ENCODE measurements at regions not wholly inside any gene's neighbourhood (a gene's known extent, or its start where the extent isn't known, plus 50 kb on each side); places are given as distances from the start of the nearest gene placed in this dataset.

- no peak for DNase-seq (ENCODE audit: low read depth in 1 of 2, low spot score in 1 of 2)
Observed at GRCh38 chr20:51269671-51270070, 246.8 kb upstream of the KCNG1 start.

- DNase-seq (ENCODE audit: low read depth in 1 of 2, low spot score in 1 of 2), result no peak
Observed at GRCh38 chr20:51267679-51268078, 244.8 kb upstream of the KCNG1 start.

GRCh38 chr20:51266353-51266752 is 243.4 kb upstream of the KCNG1 start:
- no peak for DNase-seq (ENCODE audit: low read depth in 1 of 2, low spot score in 1 of 2)

GRCh38 chr20:51265361-51265760 is 242.5 kb upstream of the KCNG1 start:
- DNase-seq (ENCODE audit: low read depth in 1 of 2, low spot score in 1 of 2), result no peak

- no peak for DNase-seq (ENCODE audit: low read depth in 1 of 2, low spot score in 1 of 2)
Observed at GRCh38 chr20:51262240-51262639, 239.3 kb upstream of the KCNG1 start.

GRCh38 chr20:51259455-51259854 is 236.5 kb upstream of the KCNG1 start:
- no peak for DNase-seq (ENCODE audit: low read depth in 1 of 2, low spot score in 1 of 2)

- no peak for DNase-seq (ENCODE audit: low read depth in 1 of 2, low spot score in 1 of 2)
Observed at GRCh38 chr20:51258582-51259165, 235.8 kb upstream of the KCNG1 start.

- no peak for DNase-seq (ENCODE audit: low read depth in 1 of 2, low spot score in 1 of 2)
Observed at GRCh38 chr20:51255417-51255816, 232.5 kb upstream of the KCNG1 start.

- no peak for DNase-seq (ENCODE audit: low read depth in 1 of 2, low spot score in 1 of 2)
Observed at GRCh38 chr20:51253280-51253679, 230.4 kb upstream of the KCNG1 start.

- no peak for DNase-seq (ENCODE audit: low read depth in 1 of 2, low spot score in 1 of 2)
Observed at GRCh38 chr20:51249781-51250180, 226.9 kb upstream of the KCNG1 start.

- no peak for DNase-seq (ENCODE audit: low read depth in 1 of 2, low spot score in 1 of 2)
Observed at GRCh38 chr20:51249215-51249614, 226.3 kb upstream of the KCNG1 start.

GRCh38 chr20:51244466-51244865 is 221.6 kb upstream of the KCNG1 start:
- DNase-seq (ENCODE audit: low read depth in 1 of 2, low spot score in 1 of 2), result no peak

- no peak for DNase-seq (ENCODE audit: low read depth in 1 of 2, low spot score in 1 of 2)
Observed at GRCh38 chr20:51238675-51239305, 215.9 kb upstream of the KCNG1 start.

- no peak for DNase-seq (ENCODE audit: low read depth in 1 of 2, low spot score in 1 of 2)
Observed at GRCh38 chr20:51237791-51238190, 214.9 kb upstream of the KCNG1 start.

GRCh38 chr20:51237278-51237677 is 214.4 kb upstream of the KCNG1 start:
- no peak for DNase-seq (ENCODE audit: low read depth in 1 of 2, low spot score in 1 of 2)

GRCh38 chr20:51236421-51236820 is 213.5 kb upstream of the KCNG1 start:
- no peak for DNase-seq (ENCODE audit: low read depth in 1 of 2, low spot score in 1 of 2)

GRCh38 chr20:51233345-51233744 is 210.4 kb upstream of the KCNG1 start:
- DNase-seq (ENCODE audit: low read depth in 1 of 2, low spot score in 1 of 2), result no peak

- no peak for DNase-seq (ENCODE audit: low read depth in 1 of 2, low spot score in 1 of 2)
Observed at GRCh38 chr20:51230727-51231126, 207.8 kb upstream of the KCNG1 start.

GRCh38 chr20:51228763-51229162 is 205.9 kb upstream of the KCNG1 start:
- DNase-seq (ENCODE audit: low read depth in 1 of 2, low spot score in 1 of 2), result no peak

- no peak for DNase-seq (ENCODE audit: low read depth in 1 of 2, low spot score in 1 of 2)
Observed at GRCh38 chr20:51227744-51228143, 204.8 kb upstream of the KCNG1 start.

- no peak for DNase-seq (ENCODE audit: low read depth in 1 of 2, low spot score in 1 of 2)
Observed at GRCh38 chr20:51223183-51223720, 200.3 kb upstream of the KCNG1 start.

GRCh38 chr20:51221791-51222408 is 199.0 kb upstream of the KCNG1 start:
- no peak for DNase-seq (ENCODE audit: low read depth in 1 of 2, low spot score in 1 of 2)

- no peak for DNase-seq (ENCODE audit: low read depth in 1 of 2, low spot score in 1 of 2)
Observed at GRCh38 chr20:51221103-51221502, 198.2 kb upstream of the KCNG1 start.
